ENCODE measurements at regions not wholly inside any gene's neighbourhood (a gene's known extent, or its start where the extent isn't known, plus 50 kb on each side); places are given as distances from the start of the nearest gene placed in this dataset.

DNA sequence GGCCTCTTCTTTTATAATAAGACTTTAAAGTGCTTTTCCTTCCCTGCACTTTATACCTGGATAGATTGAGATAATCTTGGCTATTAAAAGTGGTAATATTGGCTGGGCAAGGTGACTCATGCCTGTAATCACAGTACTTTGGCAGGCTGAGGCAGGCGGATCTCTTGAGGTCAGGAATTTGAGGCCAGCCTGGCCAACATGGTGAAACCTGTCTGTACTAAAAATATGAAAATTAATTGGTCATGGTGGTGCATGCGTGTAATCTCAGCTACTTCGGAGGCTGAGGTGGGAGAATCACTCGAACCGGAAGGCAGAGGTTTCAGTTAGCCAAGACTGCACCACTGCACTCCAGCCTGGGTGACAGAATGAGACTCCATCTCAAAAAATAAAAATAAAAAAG, 197.1 kb upstream of the RGS17 start:
- Histone ChIP-seq H3K4me1 (ENCODE audit: insufficient read depth, low read length, poor library complexity, severe bottlenecking) (no peaks in the 10 kb centered on the region), H4K20me1 (ENCODE audit: insufficient read depth, low read length) (no peaks in the 10 kb centered on the region), H3K79me2 (ENCODE audit: insufficient read depth, low read depth, low read length) (no peaks in the 10 kb centered on the region), H3K9me2 (ENCODE audit: insufficient read depth, low read length) (no peaks in the 10 kb centered on the region), H3K4me2 (ENCODE audit: low read length) (no peak overlapping the region), H3K9me3 (ENCODE audit: low read length) (no peaks in the 10 kb centered on the region), H3K36me3 (ENCODE audit: insufficient read depth, low read length) (no peaks in the 10 kb centered on the region), H3K27ac (ENCODE audit: low read depth, low read length, poor library complexity, severe bottlenecking) (no peak overlapping the region), H3K4me3 (ENCODE audit: low read depth, low read length, poor library complexity, severe bottlenecking) (no peak overlapping the region), H2AFZ (ENCODE audit: low read length) (no peak overlapping the region)
- intact Hi-C loops (cut with micrococcal nuclease; ENCODE audit: unreplicated experiment) = no loop called here
- CTCF ChIA-PET (ENCODE audit: unreplicated experiment) = no interaction called here
- DNase-seq (ENCODE audit: low spot score) = no peak
- TF ChIP-seq EZH2phosphoT487 (IDR thresholded peaks at IDR 0.05; ENCODE audit: borderline replicate concordance, low read depth, low read length) = no peak
- no peak for TF ChIP-seq CTCF (conservative IDR thresholded peaks at IDR 0.05; ENCODE audit: low read length)
- BruUV-seq (replicated peaks) = no TSS peak
- POLR2A ChIA-PET = no interaction called here

DNA sequence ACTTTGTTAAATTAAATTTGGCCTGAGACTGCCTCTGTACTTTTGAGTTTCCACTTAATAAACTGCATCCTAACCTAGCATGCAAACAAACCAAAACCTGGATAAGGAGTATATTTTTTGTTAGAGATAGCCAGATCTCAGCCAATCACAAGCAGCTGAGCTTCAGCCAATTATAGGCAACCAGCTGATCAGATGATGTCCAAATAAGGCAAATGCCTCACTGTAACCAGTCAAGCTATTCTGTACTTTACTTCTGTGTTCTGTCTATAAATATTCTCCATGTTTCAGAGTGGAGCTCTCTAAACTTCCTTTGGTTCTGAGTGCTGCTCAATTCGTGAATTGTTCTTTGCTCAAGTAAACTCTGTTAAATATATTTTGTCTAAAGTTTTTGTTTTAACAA, 194.6 kb upstream of the RGS17 start:
- no TSS peak for BruUV-seq (replicated peaks)
- no peak overlapping the region for H2AFZ ChIP-seq (ENCODE audit: low read length)
- ChIA-PET POLR2A (interaction anchor here (0.9 to 1.1 kb wide), 2 partner anchors 9 to 114 kb away, joined by 3 read pairs; no protein-coding TSS in a partner anchor), CTCF (ENCODE audit: unreplicated experiment) (no interaction called here)
- H3K36me3 ChIP-seq (ENCODE audit: insufficient read depth, low read length) = no peaks in the 10 kb centered on the region
- DNase-seq (ENCODE audit: low spot score) = no peak
- no peaks in the 10 kb centered on the region for H3K4me1 ChIP-seq (ENCODE audit: insufficient read depth, low read length, poor library complexity, severe bottlenecking)
- no peaks in the 10 kb centered on the region for H4K20me1 ChIP-seq (ENCODE audit: insufficient read depth, low read length)
- no peaks in the 10 kb centered on the region for H3K79me2 ChIP-seq (ENCODE audit: insufficient read depth, low read depth, low read length)
- no peaks in the 10 kb centered on the region for H3K9me3 ChIP-seq (ENCODE audit: low read length)
- H3K4me3 ChIP-seq (ENCODE audit: low read depth, low read length, poor library complexity, severe bottlenecking) = no peak overlapping the region
- intact Hi-C loops (cut with micrococcal nuclease; ENCODE audit: unreplicated experiment) = no loop called here
- H3K27ac ChIP-seq (ENCODE audit: low read depth, low read length, poor library complexity, severe bottlenecking) = no peak overlapping the region
- no peak overlapping the region for H3K4me2 ChIP-seq (ENCODE audit: low read length)
- H3K9me2 ChIP-seq (ENCODE audit: insufficient read depth, low read length) = no peaks in the 10 kb centered on the region
- no peak for TF ChIP-seq CTCF (conservative IDR thresholded peaks at IDR 0.05; ENCODE audit: low read length)

DNA sequence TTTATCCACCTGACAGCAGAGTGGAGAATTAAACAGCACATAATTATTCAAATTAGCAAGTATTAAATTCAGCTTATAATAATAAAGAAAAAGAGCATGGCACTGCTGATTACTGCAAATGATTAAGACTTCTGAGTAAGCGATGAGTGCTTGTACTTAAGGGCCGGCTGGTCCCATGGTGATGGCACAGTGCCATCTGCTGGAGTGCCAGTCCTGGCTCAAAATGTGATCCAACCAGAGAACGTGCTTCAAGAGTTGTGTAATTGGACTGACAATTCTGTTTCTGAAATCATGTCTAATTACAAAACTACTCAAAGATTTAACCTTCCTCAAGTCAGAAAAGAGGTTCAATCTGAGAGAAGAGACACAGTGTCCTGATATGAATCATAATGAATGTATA, 181.6 kb upstream of the RGS17 start:
- H3K79me2 ChIP-seq (ENCODE audit: insufficient read depth, low read depth, low read length) = no peaks in the 10 kb centered on the region
- H3K4me1 ChIP-seq (ENCODE audit: insufficient read depth, low read length, poor library complexity, severe bottlenecking) = no peaks in the 10 kb centered on the region
- TF ChIP-seq CTCF (conservative IDR thresholded peaks at IDR 0.05; ENCODE audit: low read length) (peak; percentile 83), EZH2phosphoT487 (IDR thresholded peaks at IDR 0.05; ENCODE audit: borderline replicate concordance, low read depth, low read length) (no peak)
- H3K4me3 ChIP-seq (ENCODE audit: low read depth, low read length, poor library complexity, severe bottlenecking) = no peak overlapping the region
- peak; percentile 26 for DNase-seq (ENCODE audit: low spot score)
- no peak overlapping the region for H2AFZ ChIP-seq (ENCODE audit: low read length)
- no TSS peak for BruUV-seq (replicated peaks)
- CTCF ChIA-PET (ENCODE audit: unreplicated experiment) = no interaction called here
- POLR2A ChIA-PET = no interaction called here
- H3K27ac ChIP-seq (ENCODE audit: low read depth, low read length, poor library complexity, severe bottlenecking) = no peak overlapping the region
- H3K9me3 ChIP-seq (ENCODE audit: low read length) = no peaks in the 10 kb centered on the region
- H4K20me1 ChIP-seq (ENCODE audit: insufficient read depth, low read length) = no peaks in the 10 kb centered on the region
- no peak overlapping the region for H3K4me2 ChIP-seq (ENCODE audit: low read length)
- H3K9me2 ChIP-seq (ENCODE audit: insufficient read depth, low read length) = no peaks in the 10 kb centered on the region
- intact Hi-C loops (cut with micrococcal nuclease; ENCODE audit: unreplicated experiment) = loop anchor here (5.0 kb wide), 2 partner anchors 80 to 280 kb away; no protein-coding TSS in a partner anchor
- no peaks in the 10 kb centered on the region for H3K36me3 ChIP-seq (ENCODE audit: insufficient read depth, low read length)
